HEK293 (cell line): ENCODE measurements at regions not wholly inside any gene's neighbourhood (a gene's known extent, or its start where the extent isn't known, plus 50 kb on each side); places are given as distances from the start of the nearest gene placed in this dataset.

Experiments used
- CTCF ChIA-PET: fragments of 350-600 bp; formaldehyde crosslinking; extraction: SDS; loops from one replicate; lab custom pipeline; 2021; ENCODE audit warnings: antibody characterized with exemption; lab: Yijun Ruan, JAX
- POLR2A ChIA-PET: fragments of 300-600 bp; formaldehyde crosslinking; extraction: SDS; loops from one replicate; lab custom pipeline; 2020; ENCODE audit warnings: antibody characterized with exemption, inconsistent platforms; lab: Yijun Ruan, JAX
- H3K27ac ChIP-seq: fragments of 200-500 bp; sonication (Bioruptor generic); 2 replicates; pipeline ENCODE4 v1.5.1; 2014; ENCODE audit warnings: low read depth, low read length, control low read depth, inconsistent platforms; ENCODE audit errors: extremely low read depth
- H3K36me3 ChIP-seq, 2 experiments: fragments of 200-500 bp in 1 of 2; sonication (Bioruptor generic) in 1 of 2; 1 replicate in 1 of 2; 2 replicates in 1 of 2; pipeline ENCODE4 v1.5.1; 2014 to 2017; ENCODE audit warnings: inconsistent platforms in 2 of 2, low read length in 2 of 2; ENCODE audit not compliant: control insufficient read depth in 2 of 2, insufficient read depth in 1 of 2
- H3K4me1 ChIP-seq: fragments of 200-500 bp; sonication (Bioruptor generic); 2 replicates; pipeline ENCODE4 v1.5.1; 2014; ENCODE audit warnings: mild to moderate bottlenecking, low read length, inconsistent platforms; ENCODE audit not compliant: control insufficient read depth, insufficient read depth
- H3K4me3 ChIP-seq: 2 replicates; pipeline ENCODE4 v1.5.1; 2011; ENCODE audit warnings: low read depth, mild to moderate bottlenecking, control low read depth, low read length, moderate library complexity
- H3K9me3 ChIP-seq: fragments of 200-500 bp; sonication (Bioruptor generic); 2 replicates; pipeline ENCODE4 v1.5.1; 2014; ENCODE audit warnings: low read depth, low read length, inconsistent platforms; ENCODE audit not compliant: control insufficient read depth, insufficient read depth
- EGR2 ChIP-seq: fragments of 450-650 bp; formaldehyde crosslinking; IDR thresholded peaks from 2 replicates; pipeline ENCODE4 v1.5.1; 2016; ENCODE audit warnings: low read depth, missing biosample characterization, missing genetic modification characterization
- KLF1 ChIP-seq: fragments of 450-650 bp; formaldehyde crosslinking; IDR thresholded peaks from 2 replicates; pipeline ENCODE4 v1.5.1; 2016; ENCODE audit warnings: missing biosample characterization, missing genetic modification characterization
- PRDM1 ChIP-seq: fragments of 450-650 bp; formaldehyde crosslinking; IDR thresholded peaks from 2 replicates; pipeline ENCODE4; 2016; ENCODE audit warnings: missing biosample characterization, missing genetic modification characterization
- PRDM2 ChIP-seq: fragments of 450-650 bp; formaldehyde crosslinking; IDR thresholded peaks from 2 replicates; pipeline ENCODE4 v1.5.1; 2016; ENCODE audit warnings: missing biosample characterization, missing genetic modification characterization, borderline replicate concordance
- SCRT1 ChIP-seq: fragments of 450-650 bp; formaldehyde crosslinking; IDR thresholded peaks from 2 replicates; pipeline ENCODE4 v1.5.1; 2016; ENCODE audit warnings: missing biosample characterization, missing genetic modification characterization, borderline replicate concordance
- TSHZ1 ChIP-seq: fragments of 450-650 bp; formaldehyde crosslinking; IDR thresholded peaks from 2 replicates; pipeline ENCODE4 v1.5.1; 2016; ENCODE audit warnings: missing biosample characterization, missing genetic modification characterization, borderline replicate concordance
- ZNF114 ChIP-seq: fragments of 450-650 bp; formaldehyde crosslinking; IDR thresholded peaks from 2 replicates; pipeline ENCODE4 v1.5.0; 2017; ENCODE audit warnings: missing biosample characterization, missing genetic modification characterization
- ZNF148 ChIP-seq: fragments of 450-650 bp; formaldehyde crosslinking; IDR thresholded peaks from 2 replicates; pipeline ENCODE4 v1.5.0; 2017; ENCODE audit warnings: missing biosample characterization, missing genetic modification characterization, borderline replicate concordance
- ZNF239 ChIP-seq: fragments of 450-650 bp; formaldehyde crosslinking; IDR thresholded peaks from 2 replicates; pipeline ENCODE4 v1.5.1; 2016; ENCODE audit warnings: missing biosample characterization, missing genetic modification characterization
- ZNF266 ChIP-seq: fragments of 450-650 bp; formaldehyde crosslinking; IDR thresholded peaks from 2 replicates; pipeline ENCODE4 v1.5.1; 2016; ENCODE audit warnings: missing biosample characterization, missing genetic modification characterization, low read depth
- ZNF292 ChIP-seq: fragments of 450-650 bp; formaldehyde crosslinking; IDR thresholded peaks from 2 replicates; pipeline ENCODE4 v1.5.1; 2016; ENCODE audit warnings: low read depth, missing biosample characterization, missing genetic modification characterization, borderline replicate concordance
- ZNF341 ChIP-seq: fragments of 450-650 bp; formaldehyde crosslinking; IDR thresholded peaks from 2 replicates; pipeline ENCODE4; 2016; ENCODE audit warnings: low read depth, missing biosample characterization, missing genetic modification characterization
- ZNF354C ChIP-seq: fragments of 450-650 bp; formaldehyde crosslinking; IDR thresholded peaks from 2 replicates; pipeline ENCODE4 v1.5.1; 2016; ENCODE audit warnings: missing biosample characterization, missing genetic modification characterization, low read depth, borderline replicate concordance
- ZNF513 ChIP-seq: fragments of 450-650 bp; IDR thresholded peaks from 2 replicates; pipeline ENCODE4 v1.5.1; 2018; ENCODE audit warnings: missing biosample characterization, missing genetic modification characterization
- ZNF560 ChIP-seq: fragments of 450-650 bp; formaldehyde crosslinking; IDR thresholded peaks from 2 replicates; pipeline ENCODE4 v1.5.1; 2017; ENCODE audit warnings: missing biosample characterization, missing genetic modification characterization, borderline replicate concordance
- ZNF580 ChIP-seq: fragments of 450-650 bp; formaldehyde crosslinking; IDR thresholded peaks from 2 replicates; pipeline ENCODE4 v1.5.1; 2016; ENCODE audit warnings: missing biosample characterization, missing genetic modification characterization
- ZNF600 ChIP-seq: fragments of 450-650 bp; formaldehyde crosslinking; IDR thresholded peaks from 2 replicates; pipeline ENCODE4 v1.5.1; 2016; ENCODE audit warnings: missing biosample characterization, missing genetic modification characterization
- ZNF626 ChIP-seq: fragments of 450-650 bp; sonication (Bioruptor Pico); formaldehyde crosslinking; IDR thresholded peaks from 2 replicates; pipeline ENCODE4 v1.5.1; 2018; ENCODE audit warnings: missing biosample characterization, missing genetic modification characterization, inconsistent platforms
- ZNF677 ChIP-seq: fragments of 450-650 bp; IDR thresholded peaks from 2 replicates; pipeline ENCODE4 v1.5.0; 2018; ENCODE audit warnings: missing biosample characterization, mild to moderate bottlenecking, missing genetic modification characterization, moderate library complexity
- ZNF785 ChIP-seq: fragments of 450-650 bp; formaldehyde crosslinking; IDR thresholded peaks from 2 replicates; pipeline ENCODE4 v1.5.1; 2016; ENCODE audit warnings: missing biosample characterization, missing genetic modification characterization
- ZSCAN18 ChIP-seq: fragments of 450-650 bp; formaldehyde crosslinking; IDR thresholded peaks from 2 replicates; pipeline ENCODE4 v1.5.1; 2016; ENCODE audit warnings: missing biosample characterization, missing genetic modification characterization
- ZXDB ChIP-seq: fragments of 450-650 bp; formaldehyde crosslinking; IDR thresholded peaks from 2 replicates; pipeline ENCODE4 v1.5.1; 2016; ENCODE audit warnings: missing biosample characterization, missing genetic modification characterization

GRCh38 chr12:13345722-13346121, 149.2 kb downstream of the EMP1 start (continued):
- TF ChIP-seq ZNF239, result no peak
- no peak for TF ChIP-seq ZNF266 (tag by site-specific recombination)
- no peak for TF ChIP-seq TSHZ1 (tag by site-specific recombination)
- no peak for TF ChIP-seq ZNF560 (tag by site-specific recombination)
- no peak for TF ChIP-seq SCRT1 (tag by site-specific recombination)
- TF ChIP-seq ZNF785, result no peak

- no peaks in the 10 kb centered on the region for H3K4me1 ChIP-seq
- H3K9me3 ChIP-seq, result no peaks in the 10 kb centered on the region
- ChIA-PET CTCF (no interaction called here), POLR2A (no interaction called here)
- no peaks in the 10 kb centered on the region for H3K36me3 ChIP-seq
- H3K4me3 ChIP-seq, result no peak overlapping the region
- H3K27ac ChIP-seq, result no peak overlapping the region
- TF ChIP-seq ZNF626 (tag by site-specific recombination) (no peak), ZNF513 (tag by site-specific recombination) (no peak), ZSCAN18 (tag by site-specific recombination) (no peak), KLF1 (tag by site-specific recombination) (no peak), ZXDB (no peak), ZNF580 (no peak), ZNF354C (tag by site-specific recombination) (no peak), EGR2 (tag by site-specific recombination) (no peak), ZNF148 (tag by site-specific recombination) (no peak), PRDM1 (tag by site-specific recombination) (no peak), ZNF600 (tag by site-specific recombination) (no peak), ZNF341 (tag by site-specific recombination) (no peak), ZNF292 (tag by site-specific recombination) (no peak), ZNF677 (tag by site-specific recombination) (no peak), ZNF114 (tag by site-specific recombination) (no peak), PRDM2 (tag by site-specific recombination) (no peak)
Measured at GRCh38 chr12:13343375-13343774, 146.8 kb downstream of the EMP1 start.
